ENCODE measurements at regions not wholly inside any gene's neighbourhood (a gene's known extent, or its start where the extent isn't known, plus 50 kb on each side); places are given as distances from the start of the nearest gene placed in this dataset.

DNA sequence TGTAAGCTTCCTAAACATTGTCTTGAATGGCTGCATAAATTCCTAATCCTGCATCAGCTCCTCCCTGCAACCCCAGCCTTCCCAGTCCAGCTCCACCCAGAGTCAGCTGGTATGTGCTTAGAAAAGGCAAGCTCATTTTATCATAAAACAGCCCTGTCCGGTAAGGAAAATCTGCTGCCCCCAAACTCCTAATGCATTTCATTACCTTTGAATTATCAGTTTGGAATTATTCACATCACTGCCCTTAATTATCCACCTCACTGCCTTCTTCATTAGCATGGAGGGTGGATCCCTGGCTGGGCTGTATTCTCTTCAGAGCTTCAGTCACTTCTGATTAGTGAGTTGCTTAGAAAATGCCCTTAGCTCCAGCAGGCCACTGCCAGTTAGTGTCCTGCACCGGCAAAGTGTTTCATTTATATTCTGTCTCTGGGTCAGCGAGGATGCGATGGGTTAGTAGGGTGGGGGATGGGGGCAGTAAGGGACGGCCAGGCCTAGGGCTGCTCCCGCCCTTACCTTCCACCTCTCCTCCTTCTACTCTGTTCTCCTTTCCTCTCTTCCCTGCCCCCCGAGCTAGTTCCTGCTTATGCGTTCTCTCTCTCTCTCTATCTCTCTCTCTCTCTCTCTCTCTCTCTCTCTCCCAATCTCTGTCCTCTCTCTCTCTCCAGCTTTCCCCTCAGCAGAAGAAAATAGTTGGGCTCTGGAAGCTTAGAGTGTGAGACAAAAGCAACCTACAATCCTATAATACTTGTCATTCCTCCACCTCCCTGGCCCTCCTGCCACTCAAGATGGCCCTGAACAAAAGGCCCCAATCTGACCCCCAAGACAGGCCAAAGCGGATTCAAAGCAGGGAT is 174.8 kb upstream of the KLF3 start:
- Histone ChIP-seq H3K27me3 (ENCODE audit: control insufficient read depth, insufficient read depth, low read length) (no peaks in the 10 kb centered on the region), H3K4me3 (ENCODE audit: low read depth, low read length) (no peak overlapping the region), H3K36me3 (ENCODE audit: control insufficient read depth, insufficient read depth, low read length) (no peaks in the 10 kb centered on the region)
- DNase-seq (ENCODE audit: low read depth) (no peak), FAIRE-seq (no peak)
- TF ChIP-seq, protein P1, sequence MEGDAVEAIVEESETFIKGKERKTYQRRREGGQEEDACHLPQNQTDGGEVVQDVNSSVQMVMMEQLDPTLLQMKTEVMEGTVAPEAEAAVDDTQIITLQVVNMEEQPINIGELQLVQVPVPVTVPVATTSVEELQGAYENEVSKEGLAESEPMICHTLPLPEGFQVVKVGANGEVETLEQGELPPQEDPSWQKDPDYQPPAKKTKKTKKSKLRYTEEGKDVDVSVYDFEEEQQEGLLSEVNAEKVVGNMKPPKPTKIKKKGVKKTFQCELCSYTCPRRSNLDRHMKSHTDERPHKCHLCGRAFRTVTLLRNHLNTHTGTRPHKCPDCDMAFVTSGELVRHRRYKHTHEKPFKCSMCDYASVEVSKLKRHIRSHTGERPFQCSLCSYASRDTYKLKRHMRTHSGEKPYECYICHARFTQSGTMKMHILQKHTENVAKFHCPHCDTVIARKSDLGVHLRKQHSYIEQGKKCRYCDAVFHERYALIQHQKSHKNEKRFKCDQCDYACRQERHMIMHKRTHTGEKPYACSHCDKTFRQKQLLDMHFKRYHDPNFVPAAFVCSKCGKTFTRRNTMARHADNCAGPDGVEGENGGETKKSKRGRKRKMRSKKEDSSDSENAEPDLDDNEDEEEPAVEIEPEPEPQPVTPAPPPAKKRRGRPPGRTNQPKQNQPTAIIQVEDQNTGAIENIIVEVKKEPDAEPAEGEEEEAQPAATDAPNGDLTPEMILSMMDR (IDR thresholded peaks at IDR 0.05; ENCODE audit: insufficient read depth, low read length, severe bottlenecking), result no peak

DNA sequence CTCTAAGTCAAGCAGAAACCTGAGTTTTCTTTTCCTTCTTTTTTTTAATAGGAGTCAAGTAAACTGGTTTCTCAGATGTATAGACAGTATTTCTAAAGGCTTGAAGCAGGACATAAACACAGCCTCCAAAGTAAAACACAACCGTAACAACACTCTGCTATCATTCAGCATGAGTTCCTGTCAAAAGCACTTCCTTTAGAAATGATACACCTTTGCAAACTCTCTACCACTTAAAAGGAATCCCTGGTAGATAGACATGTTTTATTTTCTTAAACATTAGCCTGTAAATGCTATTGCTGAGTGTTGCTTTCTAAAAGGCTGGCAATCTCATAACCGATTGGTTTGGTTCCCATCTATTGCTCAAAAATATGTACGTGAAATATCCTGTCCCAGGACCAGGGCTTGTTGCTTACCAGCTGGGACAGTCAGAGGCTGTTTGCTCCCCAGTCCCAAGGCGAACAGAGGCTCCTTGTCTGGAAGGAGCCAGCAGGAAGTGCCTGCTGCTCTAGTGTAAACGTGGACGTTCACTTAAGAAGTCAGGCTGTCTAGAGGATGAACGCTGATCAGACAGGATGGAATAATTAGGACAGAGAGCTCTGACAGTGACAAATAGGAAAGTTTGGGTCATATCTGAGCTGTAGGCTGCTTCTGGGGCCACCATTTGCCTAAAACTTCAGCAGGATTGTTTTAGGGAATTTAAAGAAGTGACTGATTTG is 173.9 kb upstream of the KLF3 start:
- Histone ChIP-seq H3K36me3 (ENCODE audit: control insufficient read depth, insufficient read depth, low read length) (no peaks in the 10 kb centered on the region), H3K27me3 (ENCODE audit: control insufficient read depth, insufficient read depth, low read length) (no peaks in the 10 kb centered on the region), H3K4me3 (ENCODE audit: low read depth, low read length) (no peak overlapping the region)
- FAIRE-seq (peak; percentile 89), DNase-seq (ENCODE audit: low read depth) (peak; percentile 47)
- TF ChIP-seq, protein P1 (IDR thresholded peaks at IDR 0.05; ENCODE audit: insufficient read depth, low read length, severe bottlenecking), result no peak

DNA sequence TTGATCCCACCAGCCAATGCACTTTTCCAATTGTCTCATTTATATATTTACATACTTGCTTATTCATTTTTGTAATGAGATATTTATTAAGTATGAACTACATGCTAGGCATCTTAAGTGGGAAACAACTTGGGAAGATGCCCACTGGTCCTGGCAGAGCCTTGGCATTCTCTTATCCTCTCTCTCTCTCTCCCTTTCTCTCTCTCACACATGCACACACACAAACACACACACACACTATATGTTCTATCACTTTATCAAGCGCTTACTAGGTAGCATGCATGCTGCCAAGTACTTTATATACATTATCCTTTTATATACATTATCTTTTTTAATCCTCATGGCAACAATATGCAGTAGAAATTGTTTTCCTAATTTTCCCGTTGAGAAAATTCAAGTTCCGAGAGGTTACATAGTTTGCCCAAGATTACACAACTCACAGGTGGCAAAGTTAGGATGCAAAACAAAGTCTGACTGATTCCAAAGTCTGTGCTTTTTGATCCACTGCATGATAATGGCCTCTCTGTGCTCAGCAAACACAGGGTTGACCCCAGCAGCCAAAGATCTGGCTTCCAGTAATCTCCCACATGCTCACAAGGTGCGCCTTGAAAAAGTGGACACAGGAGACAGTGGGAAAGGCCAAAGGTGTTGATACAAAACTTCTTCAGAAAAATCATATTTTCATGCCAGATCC is 173.1 kb upstream of the KLF3 start:
- no peak overlapping the region for H3K4me3 ChIP-seq (ENCODE audit: low read depth, low read length)
- no peaks in the 10 kb centered on the region for H3K36me3 ChIP-seq (ENCODE audit: control insufficient read depth, insufficient read depth, low read length)
- TF ChIP-seq, protein P1 (IDR thresholded peaks at IDR 0.05; ENCODE audit: insufficient read depth, low read length, severe bottlenecking), result no peak
- H3K27me3 ChIP-seq (ENCODE audit: control insufficient read depth, insufficient read depth, low read length), result no peaks in the 10 kb centered on the region
- no peak for DNase-seq (ENCODE audit: low read depth)
- no peak for FAIRE-seq

DNA sequence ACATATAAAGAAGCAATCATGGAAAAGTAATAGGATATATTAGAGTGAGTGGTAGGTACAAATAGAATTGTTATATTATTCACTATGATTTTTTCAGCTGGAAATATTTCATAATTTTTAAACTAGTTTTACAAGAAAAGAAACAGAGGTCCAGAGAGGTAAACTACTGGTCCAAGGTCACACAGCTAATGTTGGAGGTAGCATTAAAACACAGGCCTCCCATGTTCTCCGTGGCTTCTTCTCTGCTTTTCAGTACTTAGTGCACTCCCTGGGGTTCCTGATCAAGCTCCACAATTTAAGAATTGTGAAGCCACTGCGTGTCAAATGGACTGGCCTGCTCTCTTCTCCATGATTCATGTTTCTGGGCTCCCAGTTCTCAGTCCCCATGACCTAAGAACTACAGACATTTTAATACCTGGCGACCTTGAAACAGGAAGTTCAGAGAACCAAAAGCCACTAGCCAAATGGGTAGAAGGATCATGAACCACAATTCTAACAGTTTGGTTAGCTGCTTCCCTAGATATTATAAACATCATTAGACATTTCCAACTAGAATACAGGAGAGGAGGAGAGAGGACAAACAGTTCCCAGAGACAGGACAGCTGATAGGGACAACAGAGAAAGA is 172.0 kb upstream of the KLF3 start:
- DNase-seq (ENCODE audit: low read depth) (no peak), FAIRE-seq (no peak)
- H3K36me3 ChIP-seq (ENCODE audit: control insufficient read depth, insufficient read depth, low read length), result no peaks in the 10 kb centered on the region
- no peaks in the 10 kb centered on the region for H3K27me3 ChIP-seq (ENCODE audit: control insufficient read depth, insufficient read depth, low read length)
- no peak overlapping the region for H3K4me3 ChIP-seq (ENCODE audit: low read depth, low read length)
- TF ChIP-seq, protein P1 (IDR thresholded peaks at IDR 0.05; ENCODE audit: insufficient read depth, low read length, severe bottlenecking), result no peak

DNA sequence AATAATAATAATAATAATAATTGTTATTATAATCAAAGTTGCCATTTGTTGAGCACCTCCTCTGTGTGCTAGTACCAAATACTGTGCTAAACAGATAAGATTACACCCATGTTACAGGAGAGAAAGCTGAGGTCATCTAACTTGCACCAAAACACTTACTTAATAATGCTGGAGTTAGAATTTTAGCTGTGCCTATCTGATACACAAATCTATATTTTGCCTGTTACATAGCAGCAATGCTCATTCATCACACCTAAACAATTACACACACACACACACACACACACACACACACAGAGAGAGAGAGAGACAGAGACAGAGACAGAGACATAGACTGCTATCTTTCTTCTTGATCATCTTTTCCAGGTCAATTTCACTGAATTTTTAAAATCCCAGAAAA is 170.9 kb upstream of the KLF3 start:
- FAIRE-seq (no peak), DNase-seq (ENCODE audit: low read depth) (no peak)
- H3K36me3 ChIP-seq (ENCODE audit: control insufficient read depth, insufficient read depth, low read length), result no peaks in the 10 kb centered on the region
- TF ChIP-seq, protein P1 (IDR thresholded peaks at IDR 0.05; ENCODE audit: insufficient read depth, low read length, severe bottlenecking), result no peak
- H3K4me3 ChIP-seq (ENCODE audit: low read depth, low read length), result no peak overlapping the region
- no peaks in the 10 kb centered on the region for H3K27me3 ChIP-seq (ENCODE audit: control insufficient read depth, insufficient read depth, low read length)
